Smooth muscle cell (in vitro differentiated cells): ENCODE measurements at regions not wholly inside any gene's neighbourhood (a gene's known extent, or its start where the extent isn't known, plus 50 kb on each side); places are given as distances from the start of the nearest gene placed in this dataset.

Source experiments
- DNase-seq: peaks from one replicate; lab custom pipeline; 2025; ENCODE audit not compliant: unreplicated experiment; lab: John Stamatoyannopoulos, UW
- H2AFZ ChIP-seq: fragments of 200-600 bp; sonication (generic); 2 replicates; pipeline ENCODE4 v1.6.0; 2016; ENCODE audit warnings: antibody characterized with exemption, low read depth, mild to moderate bottlenecking
- H3F3A ChIP-seq: fragments of 200-600 bp; sonication (generic); 2 replicates; pipeline ENCODE4 v1.6.0; 2017; ENCODE audit warnings: antibody characterized with exemption, low read depth
- H3K27ac ChIP-seq: fragments of 200-600 bp; sonication (generic); 2 replicates; pipeline ENCODE4 v1.5.1; 2016; ENCODE audit warnings: low read depth, mild to moderate bottlenecking
- H3K27me3 ChIP-seq: fragments of 200-600 bp; sonication (generic); 2 replicates; pipeline ENCODE4 v1.6.1; 2016; ENCODE audit warnings: low read depth, mild to moderate bottlenecking
- H3K36me3 ChIP-seq: fragments of 200-600 bp; sonication (generic); 2 replicates; pipeline ENCODE4 v1.5.1; 2016; ENCODE audit warnings: low read depth
- H3K4me1 ChIP-seq: fragments of 200-600 bp; sonication (generic); 2 replicates; pipeline ENCODE4 v1.5.1; 2016; ENCODE audit warnings: low read depth
- H3K4me2 ChIP-seq: fragments of 200-600 bp; sonication (generic); 2 replicates; pipeline ENCODE4 v1.6.0; 2016; ENCODE audit warnings: mild to moderate bottlenecking
- H3K4me3 ChIP-seq: fragments of 200-600 bp; sonication (generic); 2 replicates; pipeline ENCODE4 v1.5.1; 2016; ENCODE audit warnings: mild to moderate bottlenecking
- H3K79me2 ChIP-seq: fragments of 200-600 bp; sonication (generic); 2 replicates; pipeline ENCODE4 v1.6.0; 2016; ENCODE audit warnings: low read depth, mild to moderate bottlenecking
- H3K9ac ChIP-seq: fragments of 200-600 bp; sonication (generic); 2 replicates; pipeline ENCODE4 v1.6.0; 2016; ENCODE audit warnings: low read depth
- H3K9me3 ChIP-seq: fragments of 200-600 bp; sonication (generic); replicated peaks from 2 replicates; pipeline ENCODE4 v1.5.1; 2016; ENCODE audit warnings: low read depth
- H4K20me1 ChIP-seq: fragments of 200-600 bp; sonication (generic); 2 replicates; pipeline ENCODE4 v1.6.0; 2016; ENCODE audit warnings: low read depth
- WGBS: methylation state at CpG from one replicate; pipeline ENCODE4 v1.1.7; 2016; ENCODE audit warnings: low lambda C conversion rate; 5-methylcytosine and 5-hydroxymethylcytosine counted together
- TF ChIP-seq, protein P1 (sequence below): fragments of 200-600 bp; sonication (generic); IDR thresholded peaks from 2 replicates; pipeline ENCODE4 v1.5.1; 2017; ENCODE audit warnings: borderline replicate concordance, mild to moderate bottlenecking, antibody characterized with exemption; ENCODE audit not compliant: insufficient read depth, poor library complexity, severe bottlenecking

DNA sequence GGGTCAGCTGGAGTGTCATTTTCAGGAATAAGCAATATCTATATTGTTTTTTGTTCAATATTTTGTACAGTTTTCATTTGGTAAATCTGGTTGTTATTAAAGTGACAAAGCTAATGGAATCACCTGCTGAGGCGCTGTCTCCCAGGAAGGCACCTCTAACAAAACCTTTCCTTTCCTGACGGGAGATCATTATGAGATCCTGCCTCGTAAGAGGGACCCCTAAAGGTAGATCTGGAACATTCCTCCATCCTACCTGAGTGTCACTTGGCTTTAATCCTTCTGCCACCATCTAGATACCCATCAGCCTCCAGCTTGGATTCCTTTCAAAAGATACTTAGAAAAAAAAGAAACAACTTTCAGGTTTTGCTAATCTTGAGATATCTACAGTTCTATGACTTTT lies 157.7 kb downstream of the FAT3 start:
- H3K9me3 ChIP-seq = no peaks in the 10 kb centered on the region
- no peak overlapping the region for H3K27ac ChIP-seq
- no peaks in the 10 kb centered on the region for H3K79me2 ChIP-seq
- H3K9ac ChIP-seq = no peak overlapping the region
- no peak overlapping the region for H2AFZ ChIP-seq
- WGBS = 100% methylated on average over 3 of the region's 3 CpGs
- DNase-seq = no peak
- peaks cover 13% of the 10 kb centered on the region for H3K4me1 ChIP-seq
- no peaks in the 10 kb centered on the region for H4K20me1 ChIP-seq
- TF ChIP-seq, protein P1, sequence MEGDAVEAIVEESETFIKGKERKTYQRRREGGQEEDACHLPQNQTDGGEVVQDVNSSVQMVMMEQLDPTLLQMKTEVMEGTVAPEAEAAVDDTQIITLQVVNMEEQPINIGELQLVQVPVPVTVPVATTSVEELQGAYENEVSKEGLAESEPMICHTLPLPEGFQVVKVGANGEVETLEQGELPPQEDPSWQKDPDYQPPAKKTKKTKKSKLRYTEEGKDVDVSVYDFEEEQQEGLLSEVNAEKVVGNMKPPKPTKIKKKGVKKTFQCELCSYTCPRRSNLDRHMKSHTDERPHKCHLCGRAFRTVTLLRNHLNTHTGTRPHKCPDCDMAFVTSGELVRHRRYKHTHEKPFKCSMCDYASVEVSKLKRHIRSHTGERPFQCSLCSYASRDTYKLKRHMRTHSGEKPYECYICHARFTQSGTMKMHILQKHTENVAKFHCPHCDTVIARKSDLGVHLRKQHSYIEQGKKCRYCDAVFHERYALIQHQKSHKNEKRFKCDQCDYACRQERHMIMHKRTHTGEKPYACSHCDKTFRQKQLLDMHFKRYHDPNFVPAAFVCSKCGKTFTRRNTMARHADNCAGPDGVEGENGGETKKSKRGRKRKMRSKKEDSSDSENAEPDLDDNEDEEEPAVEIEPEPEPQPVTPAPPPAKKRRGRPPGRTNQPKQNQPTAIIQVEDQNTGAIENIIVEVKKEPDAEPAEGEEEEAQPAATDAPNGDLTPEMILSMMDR = no peak
- no peak overlapping the region for H3K4me2 ChIP-seq
- H3K4me3 ChIP-seq = no peak overlapping the region
- H3K36me3 ChIP-seq = no peaks in the 10 kb centered on the region
- H3F3A ChIP-seq = no peaks in the 10 kb centered on the region
- no peaks in the 10 kb centered on the region for H3K27me3 ChIP-seq

DNA sequence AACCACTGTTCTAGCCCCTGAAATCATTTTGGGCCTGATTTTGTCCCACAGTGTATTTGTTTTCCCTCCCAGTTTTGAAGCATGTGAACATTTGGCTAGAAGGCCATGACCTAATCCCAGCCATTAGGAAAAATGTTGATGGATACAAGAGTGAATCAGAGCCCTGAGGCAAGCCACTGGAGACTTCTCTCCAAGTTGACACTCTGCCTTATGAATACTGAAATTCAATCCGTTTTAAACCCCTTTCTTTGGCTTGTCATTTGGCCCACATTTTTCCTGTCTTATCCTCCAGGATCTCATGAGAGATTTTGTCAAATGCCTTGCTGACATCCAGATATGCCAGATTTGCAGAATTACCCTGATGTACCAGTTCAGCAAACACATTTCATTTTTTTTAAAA lies 158.8 kb downstream of the FAT3 start:
- no peak for DNase-seq
- H3K27me3 ChIP-seq = no peaks in the 10 kb centered on the region
- H3K9me3 ChIP-seq = no peaks in the 10 kb centered on the region
- H3K9ac ChIP-seq = no peak overlapping the region
- H4K20me1 ChIP-seq = no peaks in the 10 kb centered on the region
- H3K79me2 ChIP-seq = no peaks in the 10 kb centered on the region
- H3F3A ChIP-seq = no peaks in the 10 kb centered on the region
- H3K4me1 ChIP-seq = peaks cover 13% of the 10 kb centered on the region
- no peaks in the 10 kb centered on the region for H3K36me3 ChIP-seq
- TF ChIP-seq, protein P1 = no peak
- 19% methylated on average over 1 of the region's 1 CpG for WGBS
- peak overlapping the region; percentile 20 for H3K27ac ChIP-seq
- H2AFZ ChIP-seq = no peak overlapping the region
- no peak overlapping the region for H3K4me3 ChIP-seq
- peak overlapping the region; percentile 13 for H3K4me2 ChIP-seq

DNA sequence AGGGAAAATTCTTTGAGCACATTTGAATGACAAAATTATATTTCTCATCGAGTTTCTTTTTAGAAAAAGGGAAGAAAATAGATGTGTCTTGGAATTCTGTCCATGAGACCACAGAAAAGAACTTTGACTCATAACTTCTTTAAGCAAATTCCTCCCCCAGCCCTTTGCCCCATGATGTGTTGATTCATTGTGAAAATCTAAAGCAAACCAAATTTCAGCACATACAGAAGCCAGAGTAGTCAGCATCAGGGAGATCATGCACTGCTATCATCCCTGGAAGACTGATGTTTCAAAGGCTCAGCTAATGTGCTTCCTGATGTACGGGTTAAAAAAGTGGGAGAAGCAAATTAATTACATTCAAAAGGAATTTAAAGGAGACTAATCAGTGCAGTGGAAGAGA lies 159.7 kb downstream of the FAT3 start:
- Histone ChIP-seq H3K36me3 (no peaks in the 10 kb centered on the region), H3K79me2 (no peaks in the 10 kb centered on the region), H3K27me3 (no peaks in the 10 kb centered on the region), H3F3A (no peaks in the 10 kb centered on the region), H3K4me1 (peaks cover 13% of the 10 kb centered on the region), H3K9ac (no peak overlapping the region), H3K9me3 (no peaks in the 10 kb centered on the region), H4K20me1 (no peaks in the 10 kb centered on the region), H2AFZ (peak overlapping the region; percentile 21), H3K27ac (peak overlapping the region; percentile 20), H3K4me2 (peak overlapping the region; percentile 58), H3K4me3 (no peak overlapping the region)
- TF ChIP-seq, protein P1 = no peak
- 64% methylated on average over 2 of the region's 2 CpGs for WGBS
- no peak for DNase-seq

DNA sequence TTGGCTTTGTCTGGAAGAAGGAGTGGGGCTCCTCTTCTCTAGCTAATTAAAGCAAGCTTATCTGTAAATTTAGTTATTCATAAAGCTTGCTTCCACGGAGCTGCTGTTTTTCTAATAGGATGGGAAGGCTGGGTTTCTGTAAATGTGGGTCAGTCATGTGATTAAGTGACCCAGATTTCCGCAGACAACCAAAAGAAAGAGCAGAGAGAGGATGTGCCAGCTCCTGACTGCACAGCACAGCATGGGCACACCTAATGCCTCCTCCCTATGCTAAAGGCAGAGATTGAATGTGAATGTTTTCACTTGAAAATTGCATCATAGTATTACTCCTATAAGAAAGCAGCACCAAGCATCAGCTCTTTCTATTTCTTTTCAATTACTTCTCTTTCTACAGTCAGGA lies 160.2 kb downstream of the FAT3 start:
- WGBS = 38% methylated on average over 2 of the region's 2 CpGs
- H3K4me2 ChIP-seq = peak overlapping the region; percentile 58
- TF ChIP-seq, protein P1 = no peak

More for the DNA sequence above, 160.2 kb downstream of the FAT3 start:
- DNase-seq = no peak
- Histone ChIP-seq H3K4me3 (no peak overlapping the region), H3K9me3 (no peaks in the 10 kb centered on the region), H3K36me3 (no peaks in the 10 kb centered on the region), H3K9ac (no peak overlapping the region), H3K79me2 (no peaks in the 10 kb centered on the region), H4K20me1 (no peaks in the 10 kb centered on the region), H2AFZ (peak overlapping the region; percentile 21), H3K4me1 (peaks cover 13% of the 10 kb centered on the region), H3K27me3 (no peaks in the 10 kb centered on the region), H3F3A (no peaks in the 10 kb centered on the region), H3K27ac (no peak overlapping the region)
